Spleen (tissue), 7 donors: ENCODE measurements at regions not wholly inside any gene's neighbourhood (a gene's known extent, or its start where the extent isn't known, plus 50 kb on each side); places are given as distances from the start of the nearest gene placed in this dataset.

Source experiments
- POLR2A ChIP-seq, 3 donors: fragments of 450-650 bp; IDR thresholded peaks; one replicate each; pipeline ENCODE4 v1.5.1; 2017; ENCODE audit warnings: antibody characterized with exemption in 3 of 3, mild to moderate bottlenecking in 1 of 3
- POLR2AphosphoS5 ChIP-seq, 3 donors: sonication (generic); formaldehyde crosslinking; IDR thresholded peaks; one replicate each; pipeline ENCODE4 v1.5.1; 2017; ENCODE audit warnings: antibody characterized with exemption in 3 of 3
- TF ChIP-seq, protein P1 (sequence below), 11 experiments: fragments of 200-600 bp in 7 of 11; fragments of 450-650 bp in 4 of 11; sonication (generic) in 4 of 11; IDR thresholded peaks in 8 of 11; conservative IDR thresholded peaks in 3 of 11; 1 replicate in 7 of 11; 2 replicates in 4 of 11; pipeline versions ENCODE4 v1.4.0 to v1.8.0; 2016 to 2021; ENCODE audit warnings: antibody characterized with exemption in 11 of 11, inconsistent platforms in 4 of 11, mild to moderate bottlenecking in 1 of 11
- donor health status: DM: no; HTN: no; CAD: no; lungs with moderate emphysema.
- donor health status: DM: no; HTN: no; CAD: no.
- donor health status: DM: no; HTN: no; CAD: no.

DNA sequence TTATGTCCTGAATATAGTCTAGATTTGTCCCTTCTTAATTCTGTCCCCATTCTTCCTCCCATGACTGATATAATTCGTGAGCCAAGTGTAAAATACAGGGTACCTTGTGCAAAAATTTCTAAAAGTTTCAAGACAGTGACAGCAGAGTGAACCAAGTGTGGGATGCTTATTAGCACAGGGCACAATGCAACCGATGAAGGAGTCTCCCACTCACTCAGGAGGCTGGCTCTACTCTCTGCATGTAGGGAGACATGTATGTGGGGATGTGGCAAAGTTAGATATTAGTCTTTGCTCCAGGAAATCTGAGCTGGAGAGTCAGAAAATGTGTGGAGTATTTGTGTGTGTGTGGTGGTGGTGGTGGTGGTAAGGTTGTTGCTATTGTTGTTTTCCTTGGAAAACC, 305.9 kb downstream of the CHL1 start:
- TF ChIP-seq, protein P1, sequence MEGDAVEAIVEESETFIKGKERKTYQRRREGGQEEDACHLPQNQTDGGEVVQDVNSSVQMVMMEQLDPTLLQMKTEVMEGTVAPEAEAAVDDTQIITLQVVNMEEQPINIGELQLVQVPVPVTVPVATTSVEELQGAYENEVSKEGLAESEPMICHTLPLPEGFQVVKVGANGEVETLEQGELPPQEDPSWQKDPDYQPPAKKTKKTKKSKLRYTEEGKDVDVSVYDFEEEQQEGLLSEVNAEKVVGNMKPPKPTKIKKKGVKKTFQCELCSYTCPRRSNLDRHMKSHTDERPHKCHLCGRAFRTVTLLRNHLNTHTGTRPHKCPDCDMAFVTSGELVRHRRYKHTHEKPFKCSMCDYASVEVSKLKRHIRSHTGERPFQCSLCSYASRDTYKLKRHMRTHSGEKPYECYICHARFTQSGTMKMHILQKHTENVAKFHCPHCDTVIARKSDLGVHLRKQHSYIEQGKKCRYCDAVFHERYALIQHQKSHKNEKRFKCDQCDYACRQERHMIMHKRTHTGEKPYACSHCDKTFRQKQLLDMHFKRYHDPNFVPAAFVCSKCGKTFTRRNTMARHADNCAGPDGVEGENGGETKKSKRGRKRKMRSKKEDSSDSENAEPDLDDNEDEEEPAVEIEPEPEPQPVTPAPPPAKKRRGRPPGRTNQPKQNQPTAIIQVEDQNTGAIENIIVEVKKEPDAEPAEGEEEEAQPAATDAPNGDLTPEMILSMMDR (IDR thresholded peaks at IDR 0.05 in 8 of 11, conservative IDR thresholded peaks at IDR 0.05 in 3 of 11): no peak
- no peak for TF ChIP-seq POLR2A (IDR thresholded peaks at IDR 0.05)
- no peak for TF ChIP-seq POLR2AphosphoS5 (IDR thresholded peaks at IDR 0.05)
